Right lobe of liver (tissue), 6 donors: ENCODE measurements at regions not wholly inside any gene's neighbourhood (a gene's known extent, or its start where the extent isn't known, plus 50 kb on each side); places are given as distances from the start of the nearest gene placed in this dataset.
A peak's percentile ranks its signal among the peaks of the same experiment; 100 is the strongest.

Experiments
- ATAC-seq, 4 donors: fragments of 200-7000 bp; cut with Tn5 transposase; one replicate each; pipeline ENCODE4 v1.9.1; 2020; ENCODE audit warnings: mild to moderate bottlenecking in 4 of 4, moderate library complexity in 4 of 4
- DNase-seq, 3 donors: peaks; one replicate each; pipeline ENCODE4 v3.0.0-alpha.2; 2020
- H3K27ac ChIP-seq, 3 donors: fragments of 200-600 bp; one replicate each; pipeline ENCODE4 v1.8.0; 2022
- H3K27me3 ChIP-seq, 2 donors: fragments of 200-600 bp; one replicate each; pipeline ENCODE4 v1.8.0; 2022
- H3K36me3 ChIP-seq, 4 donors: fragments of 200-600 bp; sonication (generic) in 1 of 4; one replicate each; pipeline versions ENCODE4 v1.5.1 to v1.8.0; 2017 to 2022; ENCODE audit warnings: control low read depth in 1 of 4
- H3K4me1 ChIP-seq, 4 donors: fragments of 200-600 bp; sonication (generic) in 1 of 4; one replicate each; pipeline versions ENCODE4 v1.5.1 to v1.8.0; 2017 to 2022; ENCODE audit warnings: control low read depth in 1 of 4
- H3K4me3 ChIP-seq, 3 donors: fragments of 200-600 bp; one replicate each; pipeline ENCODE4 v1.8.0; 2022
- H3K9me3 ChIP-seq, 4 donors: fragments of 200-600 bp; sonication (generic) in 1 of 4; one replicate each; pipeline versions ENCODE4 v1.5.1 to v1.8.0; 2017 to 2022; ENCODE audit warnings: control low read depth in 1 of 4
- CTCF ChIP-seq, 4 donors: fragments of 200-600 bp in 3 of 4; fragments of 450-650 bp in 1 of 4; IDR thresholded peaks; one replicate each; pipeline versions ENCODE4 v1.5.1 to v1.8.0; 2016 to 2022; ENCODE audit warnings: antibody characterized with exemption in 4 of 4, mild to moderate bottlenecking in 2 of 4
- POLR2A ChIP-seq: fragments of 450-650 bp; IDR thresholded peaks from one replicate; pipeline ENCODE4 v1.6.1; 2017; ENCODE audit warnings: antibody characterized with exemption, mild to moderate bottlenecking
- WGBS: methylation state at CpG from one replicate; pipeline ENCODE4 v1.1.6; 2018; ENCODE audit warnings: low coverage, low lambda C conversion rate; ENCODE audit not compliant: insufficient coverage; ENCODE audit errors: missing lambda C conversion rate; 5-methylcytosine and 5-hydroxymethylcytosine counted together
- intact Hi-C, 2 donors: fragments of 100-400 bp; cut with DNase I; formaldehyde crosslinking; loops; one replicate each; pipeline versions ENCODE4 v1.11.2 to v1.14.1; 2022
- donor health status: DM: no; HTN: yes; CAD: no.
- donor health status: DM: no; HTN: no; CAD: no.
- donor health status: DM: no; HTN: no; CAD: no.
- donor health status: DM: no; HTN: yes; CAD: no.
- donor health status: DM: no; HTN: yes; CAD: no.

- intact Hi-C loops: no loop called here
- WGBS: 86% methylated on average over 19 of the region's 32 CpGs
Measured at GRCh38 chrX:115889121-115889890, 281.2 kb upstream of the AGTR2 start.

GRCh38 chrX:115892056-115892708, 278.4 kb upstream of the AGTR2 start:
- DNase-seq: peak in 2 of 3 donors; percentile 27 to 46
- TF ChIP-seq CTCF (IDR thresholded peaks at IDR 0.05) (no peak), POLR2A (no peak)
- WGBS: 40% methylated on average over 4 of the region's 7 CpGs
- peak overlapping the region in 1 of 3 donors; percentile 32 for H3K27ac ChIP-seq
- H3K4me3 ChIP-seq: peak overlapping the region; percentile 14 to 53 (median 48)
- H3K36me3 ChIP-seq: no peaks in the 10 kb centered on the region
- H3K27me3 ChIP-seq: no peaks in the 10 kb centered on the region
- no peaks in the 10 kb centered on the region for H3K9me3 ChIP-seq
- peaks cover 0 to 18% (median 6%) of the 10 kb centered on the region in 4 donors for H3K4me1 ChIP-seq
- peak; percentile 48 to 93 (median 78) for ATAC-seq
- intact Hi-C loops: no loop called here

More at GRCh38 chrX:115889121-115889890, 281.2 kb upstream of the AGTR2 start:
- Histone ChIP-seq H3K27ac (no peak overlapping the region), H3K4me3 (no peak overlapping the region), H3K27me3 (no peaks in the 10 kb centered on the region), H3K9me3 (no peaks in the 10 kb centered on the region), H3K4me1 (peaks cover 0 to 18% (median 6%) of the 10 kb centered on the region in 4 donors), H3K36me3 (no peaks in the 10 kb centered on the region)
- TF ChIP-seq CTCF (IDR thresholded peaks at IDR 0.05) (no peak), POLR2A (no peak)
- ATAC-seq (no peak), DNase-seq (no peak)

GRCh38 chrX:115892787-115893671, 277.5 kb upstream of the AGTR2 start:
- DNase-seq (peak in 2 of 3 donors; percentile 31 to 65), ATAC-seq (peak; percentile 67 to 88 (median 82))
- H3K27ac ChIP-seq: peak overlapping the region in 1 of 3 donors; percentile 32

More at GRCh38 chrX:115892787-115893671, 277.5 kb upstream of the AGTR2 start:
- TF ChIP-seq POLR2A: no peak
- peak; percentile 46 to 85 (median 51) for TF ChIP-seq CTCF (IDR thresholded peaks at IDR 0.05)
- Histone ChIP-seq H3K4me1 (peaks cover 0 to 18% (median 6%) of the 10 kb centered on the region in 4 donors), H3K9me3 (no peaks in the 10 kb centered on the region), H3K27me3 (no peaks in the 10 kb centered on the region), H3K36me3 (no peaks in the 10 kb centered on the region), H3K4me3 (peak overlapping the region; percentile 14 to 53 (median 48))
- whole genome bisulfite sequencing: 42% methylated on average over 5 of the region's 13 CpGs
- intact Hi-C loops: no loop called here
